ENCODE measurements at regions not wholly inside any gene's neighbourhood (a gene's known extent, or its start where the extent isn't known, plus 50 kb on each side); places are given as distances from the start of the nearest gene placed in this dataset.

- in situ Hi-C loops (cut with MboI; ENCODE audit: low pct_unique_long_range_greater_than_20kb, low sequenced_read_pairs, unreplicated experiment), result no loop called here
- no peak for TF ChIP-seq CTCF (IDR thresholded peaks at IDR 0.05; ENCODE audit: extremely low read depth, insufficient read depth, missing control alignments)
- no peak for DNase-seq (ENCODE audit: low spot score)
These were observed 137.6 kb upstream of the HABP2 start for GRCh38 chr10:113415246-113415645.

- in situ Hi-C loops (cut with MboI; ENCODE audit: low pct_unique_long_range_greater_than_20kb, low sequenced_read_pairs, unreplicated experiment), result no loop called here
- no peak for DNase-seq (ENCODE audit: low spot score)
- no peak for TF ChIP-seq CTCF (IDR thresholded peaks at IDR 0.05; ENCODE audit: extremely low read depth, insufficient read depth, missing control alignments)
These were observed 132.7 kb upstream of the HABP2 start for GRCh38 chr10:113420057-113420732.

- no peak for DNase-seq (ENCODE audit: low spot score)
- TF ChIP-seq CTCF (IDR thresholded peaks at IDR 0.05; ENCODE audit: extremely low read depth, insufficient read depth, missing control alignments), result no peak
- in situ Hi-C loops (cut with MboI; ENCODE audit: low pct_unique_long_range_greater_than_20kb, low sequenced_read_pairs, unreplicated experiment), result no loop called here
These were observed 131.8 kb upstream of the HABP2 start for GRCh38 chr10:113420733-113421675.

- no peak for TF ChIP-seq CTCF (IDR thresholded peaks at IDR 0.05; ENCODE audit: extremely low read depth, insufficient read depth, missing control alignments)
- no peak for DNase-seq (ENCODE audit: low spot score)
- in situ Hi-C loops (cut with MboI; ENCODE audit: low pct_unique_long_range_greater_than_20kb, low sequenced_read_pairs, unreplicated experiment), result no loop called here
These were observed 130.5 kb upstream of the HABP2 start for GRCh38 chr10:113422371-113422770.

- no peak for TF ChIP-seq CTCF (IDR thresholded peaks at IDR 0.05; ENCODE audit: extremely low read depth, insufficient read depth, missing control alignments)
- no peak for DNase-seq (ENCODE audit: low spot score)
- in situ Hi-C loops (cut with MboI; ENCODE audit: low pct_unique_long_range_greater_than_20kb, low sequenced_read_pairs, unreplicated experiment), result no loop called here
These were observed 128.7 kb upstream of the HABP2 start for GRCh38 chr10:113423981-113424721.

GRCh38 chr10:113425008-113425407 is 127.8 kb upstream of the HABP2 start:
- TF ChIP-seq CTCF (IDR thresholded peaks at IDR 0.05; ENCODE audit: extremely low read depth, insufficient read depth, missing control alignments), result no peak
- DNase-seq (ENCODE audit: low spot score), result no peak
- in situ Hi-C loops (cut with MboI; ENCODE audit: low pct_unique_long_range_greater_than_20kb, low sequenced_read_pairs, unreplicated experiment), result no loop called here
